ENCODE measurements at regions not wholly inside any gene's neighbourhood (a gene's known extent, or its start where the extent isn't known, plus 50 kb on each side); places are given as distances from the start of the nearest gene placed in this dataset.

- POLR2A ChIA-PET: no interaction called here
- no peak overlapping the region for H3K4me3 ChIP-seq (replicated peaks in 1 of 2; ENCODE audit: low read depth in 1 of 2, low read length in 2 of 2)
- DNase-seq (ENCODE audit: low read depth, low spot score) (no peak), ATAC-seq (no peak)
- H2AFZ ChIP-seq (ENCODE audit: low read depth, low read length, poor library complexity, severe bottlenecking): no peak overlapping the region
- RAD21 ChIA-PET (ENCODE audit: low non-redundant PET in 1 of 2, low total read pairs in 2 of 2, uncharacterized antibody in 2 of 2, unreplicated experiment in 2 of 2): no interaction called here
- no peaks in the 10 kb centered on the region for H3K27me3 ChIP-seq (ENCODE audit: insufficient read depth, low read length)
- H3K4me2 ChIP-seq (ENCODE audit: low read length): no peak overlapping the region
- no TSS peak for BruUV-seq (replicated peaks)
- no peaks in the 10 kb centered on the region for H3K9me3 ChIP-seq (ENCODE audit: control insufficient read depth in 1 of 2, insufficient read depth in 1 of 2, low read depth in 1 of 2, low read length in 2 of 2)
- H3K4me1 ChIP-seq (ENCODE audit: control insufficient read depth in 1 of 2, insufficient read depth in 2 of 2, low read length in 2 of 2): no peaks in the 10 kb centered on the region
- no peak overlapping the region for H3K9ac ChIP-seq (ENCODE audit: low read length)
- intact Hi-C loops (cut with micrococcal nuclease): no loop called here
- TF ChIP-seq SP1 (IDR thresholded peaks at IDR 0.05; ENCODE audit: low read depth): no peak
- TF ChIP-seq POLR2AphosphoS5 (IDR thresholded peaks at IDR 0.05; ENCODE audit: low read depth, low read length): no peak
- TF ChIP-seq ELF1 (IDR thresholded peaks at IDR 0.05; ENCODE audit: borderline replicate concordance, low read depth): no peak
- TF ChIP-seq ZNF274 (IDR thresholded peaks at IDR 0.05; ENCODE audit: low read depth, low read length): no peak
- no peak for TF ChIP-seq POLR2A (IDR thresholded peaks at IDR 0.05; ENCODE audit: borderline replicate concordance, extremely low read depth, insufficient read depth, insufficient read length)
- TF ChIP-seq YY1 (IDR thresholded peaks at IDR 0.05; ENCODE audit: extremely low read depth, insufficient replicate concordance, low read depth, low read length): no peak
- TF ChIP-seq EZH2 (IDR thresholded peaks at IDR 0.05): no peak
- no peak for TF ChIP-seq RAD21 (IDR thresholded peaks at IDR 0.05; ENCODE audit: low read depth)
- no peak for TF ChIP-seq CBX3 (IDR thresholded peaks at IDR 0.05; ENCODE audit: low read depth)
- 0 out of 2 replicates have a peak, but pooled peaks cover 3% of the 10 kb centered on the region for H3K9me2 ChIP-seq (ENCODE audit: insufficient read depth)
- H3K27ac ChIP-seq (ENCODE audit: low read depth, low read length): no peak overlapping the region
- no peaks in the 10 kb centered on the region for H4K20me1 ChIP-seq (ENCODE audit: insufficient read depth)
- H3K79me2 ChIP-seq (ENCODE audit: insufficient read depth, low read length): no peaks in the 10 kb centered on the region
- no peaks in the 10 kb centered on the region for H3K36me3 ChIP-seq (ENCODE audit: control insufficient read depth in 1 of 2, insufficient read depth in 2 of 2, low read length in 2 of 2)
- CTCF ChIA-PET: no interaction called here
Measured at GRCh38 chr4:124804041-124804440, 91.5 kb upstream of the ANKRD50 start.

- Histone ChIP-seq H3K4me3 (replicated peaks in 1 of 2; ENCODE audit: low read depth in 1 of 2, low read length in 2 of 2) (no peak overlapping the region), H3K4me2 (ENCODE audit: low read length) (no peak overlapping the region), H4K20me1 (ENCODE audit: insufficient read depth) (no peaks in the 10 kb centered on the region), H3K27ac (ENCODE audit: low read depth, low read length) (no peak overlapping the region), H3K9me3 (ENCODE audit: control insufficient read depth in 1 of 2, insufficient read depth in 1 of 2, low read depth in 1 of 2, low read length in 2 of 2) (no peaks in the 10 kb centered on the region), H3K79me2 (ENCODE audit: insufficient read depth, low read length) (no peaks in the 10 kb centered on the region), H3K9me2 (ENCODE audit: insufficient read depth) (peaks cover 3% of the 10 kb centered on the region; the same call in 1 of the 2 replicates), H3K27me3 (ENCODE audit: insufficient read depth, low read length) (no peaks in the 10 kb centered on the region), H3K9ac (ENCODE audit: low read length) (no peak overlapping the region), H3K4me1 (ENCODE audit: control insufficient read depth in 1 of 2, insufficient read depth in 2 of 2, low read length in 2 of 2) (no peaks in the 10 kb centered on the region), H3K36me3 (ENCODE audit: control insufficient read depth in 1 of 2, insufficient read depth in 2 of 2, low read length in 2 of 2) (no peaks in the 10 kb centered on the region), H2AFZ (ENCODE audit: low read depth, low read length, poor library complexity, severe bottlenecking) (no peak overlapping the region)
- ChIA-PET POLR2A (no interaction called here), RAD21 (ENCODE audit: low non-redundant PET in 1 of 2, low total read pairs in 2 of 2, uncharacterized antibody in 2 of 2, unreplicated experiment in 2 of 2) (no interaction called here), CTCF (no interaction called here)
- intact Hi-C loops (cut with micrococcal nuclease): no loop called here
- no TSS peak for BruUV-seq (replicated peaks)
- ATAC-seq (no peak), DNase-seq (ENCODE audit: low read depth, low spot score) (no peak)
- TF ChIP-seq CTCF (IDR thresholded peaks at IDR 0.05 in 2 of 3, conservative IDR thresholded peaks at IDR 0.05 in 1 of 3; ENCODE audit: borderline replicate concordance in 1 of 3, insufficient read depth in 1 of 3, low read depth in 2 of 3, low read length in 2 of 3) (no peak), ATF3 (IDR thresholded peaks at IDR 0.05) (no peak), REST (IDR thresholded peaks at IDR 0.05; ENCODE audit: low read depth) (no peak), JUND (IDR thresholded peaks at IDR 0.05) (no peak), FOSL1 (IDR thresholded peaks at IDR 0.05; ENCODE audit: low read depth) (no peak), ZFX (IDR thresholded peaks at IDR 0.05) (no peak), SP1 (IDR thresholded peaks at IDR 0.05; ENCODE audit: low read depth) (no peak), EGR1 (IDR thresholded peaks at IDR 0.05; ENCODE audit: low read depth) (no peak), TCF7L2 (IDR thresholded peaks at IDR 0.05; ENCODE audit: borderline replicate concordance, extremely low read depth, insufficient read depth, insufficient read length) (no peak), POLR2AphosphoS5 (IDR thresholded peaks at IDR 0.05; ENCODE audit: low read depth, low read length) (no peak), EZH2phosphoT487 (IDR thresholded peaks at IDR 0.05; ENCODE audit: borderline replicate concordance) (no peak), ELF1 (IDR thresholded peaks at IDR 0.05; ENCODE audit: borderline replicate concordance, low read depth) (no peak)
Measured at GRCh38 chr4:124803641-124804040, 91.1 kb upstream of the ANKRD50 start.

Measured in HCT116 (cell line).